Thyroid gland (tissue), 4 donors: ENCODE measurements at regions not wholly inside any gene's neighbourhood (a gene's known extent, or its start where the extent isn't known, plus 50 kb on each side); places are given as distances from the start of the nearest gene placed in this dataset.

Experiments
- DNase-seq, 2 donors: peaks; one replicate each; pipeline ENCODE4 v3.0.0-alpha.2; 2019
- H3K27ac ChIP-seq, 3 donors: fragments of 200-600 bp; sonication (generic); 1 replicate in 2 of 3; 2 replicates in 1 of 3; pipeline ENCODE4 v1.5.1; 2016 to 2019; ENCODE audit warnings: mild to moderate bottlenecking in 1 of 3, moderate library complexity in 1 of 3
- H3K27me3 ChIP-seq: fragments of 200-600 bp; sonication (generic); one replicate; pipeline ENCODE4 v1.5.1; 2019
- H3K36me3 ChIP-seq, 2 donors: fragments of 200-600 bp; sonication (generic); one replicate each; pipeline ENCODE4 v1.5.1; 2016 to 2019
- H3K4me1 ChIP-seq, 2 donors: fragments of 200-600 bp; sonication (generic); one replicate each; pipeline ENCODE4 v1.5.1; 2017 to 2019
- H3K4me3 ChIP-seq, 3 donors: fragments of 200-600 bp; sonication (generic); replicated peaks in 1 of 3; 1 replicate in 2 of 3; 2 replicates in 1 of 3; pipeline ENCODE4 v1.5.1; 2016; ENCODE audit warnings: mild to moderate bottlenecking in 1 of 3
- H3K9me3 ChIP-seq: fragments of 200-600 bp; sonication (generic); one replicate; pipeline ENCODE4 v1.5.1; 2017
- CTCF ChIP-seq, 6 experiments: fragments of 200-600 bp in 3 of 6; fragments of 450-650 bp in 3 of 6; sonication (generic) in 3 of 6; IDR thresholded peaks; one replicate each; pipeline ENCODE4 v1.5.1; 2016 to 2019; ENCODE audit warnings: antibody characterized with exemption in 6 of 6, mild to moderate bottlenecking in 2 of 6, inconsistent platforms in 1 of 6, moderate library complexity in 1 of 6
- POLR2A ChIP-seq, 2 donors: fragments of 450-650 bp; IDR thresholded peaks; one replicate each; pipeline ENCODE4 v1.6.1; 2017; ENCODE audit warnings: antibody characterized with exemption in 2 of 2, mild to moderate bottlenecking in 2 of 2, moderate library complexity in 1 of 2
- WGBS, 2 donors: methylation state at CpG; one replicate each; pipeline ENCODE4 v1.1.5; 2017; 5-methylcytosine and 5-hydroxymethylcytosine counted together
- intact Hi-C: fragments of 100-400 bp; cut with DNase I; formaldehyde crosslinking; loops from one replicate; pipeline ENCODE4 v1.15.1; 2023

GRCh38 chr21:27817074-27817473 is 850.2 kb upstream of the ADAMTS5 start:
- TF ChIP-seq CTCF (IDR thresholded peaks at IDR 0.05) (no peak), POLR2A (IDR thresholded peaks at IDR 0.05) (no peak)
- intact Hi-C loops, result no loop called here
- DNase-seq, result no peak
- Histone ChIP-seq H3K36me3 (no peaks in the 10 kb centered on the region), H3K9me3 (no peaks in the 10 kb centered on the region), H3K4me3 (no peak overlapping the region), H3K27me3 (no peaks in the 10 kb centered on the region), H3K4me1 (peaks cover 0 to 5% of the 10 kb centered on the region in 2 donors), H3K27ac (no peak overlapping the region)
- 78 to 79% methylated on average over 1 of the region's 1 CpG for WGBS, 2 donors

- DNase-seq, result no peak
- intact Hi-C loops, result no loop called here
- no peaks in the 10 kb centered on the region for H3K27me3 ChIP-seq
- H3K27ac ChIP-seq, result no peak overlapping the region
- no peaks in the 10 kb centered on the region for H3K36me3 ChIP-seq
- H3K4me1 ChIP-seq, result peaks cover 0 to 5% of the 10 kb centered on the region in 2 donors
- TF ChIP-seq POLR2A (IDR thresholded peaks at IDR 0.05) (no peak), CTCF (IDR thresholded peaks at IDR 0.05) (no peak)
- H3K4me3 ChIP-seq, result no peak overlapping the region
- no peaks in the 10 kb centered on the region for H3K9me3 ChIP-seq
- WGBS, 2 donors, result 89 to 92% methylated on average over 4 of the region's 4 CpGs
Observed at GRCh38 chr21:27816301-27816700, 849.4 kb upstream of the ADAMTS5 start.

- H3K36me3 ChIP-seq, result no peaks in the 10 kb centered on the region
- peaks cover 0 to 5% of the 10 kb centered on the region in 2 donors for H3K4me1 ChIP-seq
- 81 to 86% methylated on average over 1 of the region's 1 CpG for WGBS, 2 donors
- intact Hi-C loops, result no loop called here
- no peaks in the 10 kb centered on the region for H3K27me3 ChIP-seq
- DNase-seq, result no peak
- H3K4me3 ChIP-seq, result no peak overlapping the region
- no peaks in the 10 kb centered on the region for H3K9me3 ChIP-seq
- H3K27ac ChIP-seq, result no peak overlapping the region
- no peak for TF ChIP-seq POLR2A (IDR thresholded peaks at IDR 0.05)
- TF ChIP-seq CTCF (IDR thresholded peaks at IDR 0.05), result no peak
Observed at GRCh38 chr21:27814226-27814625, 847.3 kb upstream of the ADAMTS5 start.

- intact Hi-C loops, result no loop called here
- no peak overlapping the region for H3K27ac ChIP-seq
- peaks cover 0 to 5% of the 10 kb centered on the region in 2 donors for H3K4me1 ChIP-seq
- 79 to 81% methylated on average over 8 of the region's 8 CpGs for WGBS, 2 donors
- DNase-seq, result no peak
- H3K27me3 ChIP-seq, result no peaks in the 10 kb centered on the region
- H3K9me3 ChIP-seq, result no peaks in the 10 kb centered on the region
- no peak overlapping the region for H3K4me3 ChIP-seq
- H3K36me3 ChIP-seq, result no peaks in the 10 kb centered on the region
- TF ChIP-seq POLR2A (IDR thresholded peaks at IDR 0.05) (no peak), CTCF (IDR thresholded peaks at IDR 0.05) (no peak)
Observed at GRCh38 chr21:27813750-27814149, 846.9 kb upstream of the ADAMTS5 start.

- no peaks in the 10 kb centered on the region for H3K36me3 ChIP-seq
- no peaks in the 10 kb centered on the region for H3K27me3 ChIP-seq
- H3K9me3 ChIP-seq, result no peaks in the 10 kb centered on the region
- peaks cover 0 to 4% of the 10 kb centered on the region in 2 donors for H3K4me1 ChIP-seq
- no peak overlapping the region for H3K4me3 ChIP-seq
- DNase-seq, result no peak
- 87 to 99% methylated on average over 1 of the region's 1 CpG for WGBS, 2 donors
- H3K27ac ChIP-seq, result no peak overlapping the region
- intact Hi-C loops, result no loop called here
- TF ChIP-seq CTCF (IDR thresholded peaks at IDR 0.05), result no peak
- no peak for TF ChIP-seq POLR2A (IDR thresholded peaks at IDR 0.05)
Observed at GRCh38 chr21:27813344-27813743, 846.5 kb upstream of the ADAMTS5 start.
